Muscle of back (tissue), 3 donors: ENCODE measurements at regions not wholly inside any gene's neighbourhood (a gene's known extent, or its start where the extent isn't known, plus 50 kb on each side); places are given as distances from the start of the nearest gene placed in this dataset.

Experiments used
- DNase-seq, 3 donors: peaks; one replicate each; pipeline versions ENCODE4 v3.0.0 to v3.0.0-alpha.2; 2013

DNA sequence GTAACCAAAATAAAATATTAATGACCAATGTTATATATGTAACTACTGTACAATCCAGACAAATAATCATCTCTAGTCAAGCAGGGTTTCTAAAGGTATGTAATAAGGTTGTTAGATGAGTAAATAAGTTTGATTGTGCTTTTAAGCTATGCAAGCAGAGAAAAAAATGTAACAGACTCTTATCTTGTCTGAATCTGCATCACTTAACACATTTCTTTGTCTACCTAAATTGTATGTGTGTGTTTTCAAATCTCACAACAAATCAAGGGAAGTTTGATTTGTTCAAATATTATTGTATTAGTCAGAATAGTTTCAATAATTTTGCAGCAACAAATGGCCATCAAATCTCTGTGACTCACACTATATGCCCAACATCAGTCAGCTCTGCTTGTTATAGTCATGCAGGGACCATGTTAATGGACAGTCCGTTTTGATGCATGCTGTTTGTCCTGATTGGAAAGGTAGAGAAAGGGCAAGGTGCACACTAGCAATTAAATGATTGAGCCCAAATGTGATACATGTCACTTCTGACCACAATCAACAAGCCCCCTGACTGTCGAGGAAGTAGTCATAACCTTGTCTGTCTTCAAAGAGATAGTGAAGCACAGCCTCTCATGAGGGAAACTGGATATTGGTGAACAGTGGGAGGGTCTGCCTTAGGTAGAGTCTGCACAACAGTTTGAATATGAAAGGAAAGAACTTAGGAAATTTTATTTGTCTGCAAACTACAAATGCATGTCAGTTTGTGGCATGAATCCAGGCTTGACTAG, 349.4 kb upstream of the SATB1 start:
- DNase-seq = no peak

DNA sequence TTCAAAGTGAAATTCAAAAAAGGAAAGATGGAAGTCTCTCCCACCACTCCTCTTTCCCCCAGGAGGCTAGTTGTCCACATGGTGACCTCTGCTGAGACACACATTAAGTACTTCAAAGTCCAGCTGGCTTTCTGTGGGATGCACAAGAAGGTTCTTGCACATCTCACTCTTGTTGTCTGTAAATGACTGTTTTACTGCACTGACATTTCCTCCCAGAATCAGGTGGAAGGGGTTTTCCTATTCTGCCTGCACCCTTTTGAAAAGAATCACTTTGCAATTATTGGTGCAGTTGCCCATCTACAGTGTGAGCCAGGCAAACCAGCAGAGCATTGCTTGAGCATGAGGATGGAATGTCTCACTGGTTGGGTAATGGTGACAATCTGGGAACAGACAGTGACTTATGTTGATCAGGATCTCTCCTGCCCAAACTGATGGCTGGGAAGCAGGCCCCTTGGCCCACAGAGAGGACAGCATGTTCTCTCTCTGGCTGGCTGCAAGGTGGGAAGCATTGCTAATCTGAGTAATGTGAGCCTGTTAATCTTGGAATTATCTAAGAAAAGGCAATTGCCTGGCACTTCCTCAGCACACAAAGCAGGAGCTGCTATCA, 347.7 kb upstream of the SATB1 start:
- DNase-seq = no peak

DNA sequence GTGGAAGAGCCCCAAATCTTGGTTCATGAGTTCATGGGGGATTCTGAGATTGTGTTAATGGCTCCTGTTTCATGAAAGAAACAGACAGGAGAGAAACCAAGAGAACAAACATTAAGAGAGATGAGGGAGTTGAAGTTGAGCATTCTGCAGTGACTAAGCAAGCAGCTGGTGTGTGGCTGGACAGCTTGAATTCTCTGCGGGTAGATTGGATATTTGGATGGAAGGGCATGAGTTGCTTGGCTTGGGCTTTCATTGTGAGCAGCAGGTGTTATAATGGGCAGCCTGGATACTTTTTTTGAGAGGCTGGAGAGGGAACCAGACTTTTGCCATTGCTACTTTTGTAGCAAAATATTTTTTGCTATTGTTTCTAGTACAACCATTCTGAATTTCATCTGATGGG, 346.8 kb upstream of the SATB1 start:
- no peak for DNase-seq

DNA sequence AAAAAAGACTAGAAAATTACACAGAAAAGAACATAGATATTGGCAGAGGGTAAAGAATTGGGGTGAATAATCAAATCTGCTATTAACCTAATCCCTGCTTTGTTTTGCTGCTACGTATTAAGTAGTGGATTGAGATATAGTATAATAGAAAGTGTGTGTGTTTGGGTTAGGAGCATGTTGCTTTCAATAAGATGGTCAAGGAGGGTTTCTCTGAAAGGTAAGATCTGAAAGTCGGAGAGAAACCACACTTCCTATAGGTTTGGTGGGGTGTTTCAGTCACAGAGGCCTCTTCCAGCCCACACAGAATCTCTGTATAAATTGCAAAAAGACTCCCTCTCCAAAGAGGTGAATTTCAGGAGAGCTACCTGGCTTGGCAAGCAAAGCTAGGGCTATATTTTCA, 345.7 kb upstream of the SATB1 start:
- no peak for DNase-seq

DNA sequence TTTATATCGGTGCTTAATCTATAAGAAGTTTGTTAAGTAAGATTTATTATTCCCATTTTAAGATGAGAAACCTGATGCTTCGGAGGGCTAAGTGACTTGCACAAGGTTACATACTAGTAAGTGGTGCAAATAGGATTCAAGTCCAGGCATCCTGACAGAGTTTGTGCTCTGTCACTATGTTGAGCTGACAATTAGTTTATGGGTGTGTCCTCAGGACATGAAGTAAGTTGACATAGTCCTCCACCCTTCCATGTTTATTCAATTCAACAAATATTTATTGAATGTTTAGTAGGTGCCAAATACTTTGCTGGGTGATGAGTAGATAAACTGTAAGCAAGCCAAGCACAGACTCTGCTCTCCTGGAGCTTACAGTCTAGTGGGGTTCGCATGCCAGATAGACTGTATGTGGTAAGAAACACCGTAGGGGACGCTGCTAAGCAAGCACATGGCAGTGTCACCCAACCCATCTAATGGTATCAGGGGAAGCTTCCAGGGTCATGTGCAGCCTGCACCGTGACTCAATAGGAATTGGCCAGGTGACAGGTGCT, 342.7 kb upstream of the SATB1 start:
- DNase-seq = no peak

DNA sequence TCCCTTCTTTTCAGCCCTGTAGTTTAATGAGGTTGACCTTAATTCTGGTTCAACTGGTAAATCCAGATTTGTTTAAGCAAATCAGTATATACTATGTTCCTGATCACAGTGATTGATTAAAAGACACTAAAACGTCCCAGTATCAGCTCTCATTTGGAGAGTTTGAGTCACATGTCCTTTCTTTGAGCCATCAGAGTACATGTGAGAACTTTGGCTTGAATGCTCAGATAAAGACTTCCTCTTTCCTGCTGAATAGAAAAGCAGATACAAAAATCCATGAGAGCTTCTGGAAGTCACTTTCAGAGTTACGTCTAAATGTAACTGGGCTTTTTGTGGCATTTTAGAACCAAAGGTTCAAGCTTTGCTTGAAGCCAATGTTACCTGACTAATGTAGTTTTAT, 341.8 kb upstream of the SATB1 start:
- DNase-seq = no peak

DNA sequence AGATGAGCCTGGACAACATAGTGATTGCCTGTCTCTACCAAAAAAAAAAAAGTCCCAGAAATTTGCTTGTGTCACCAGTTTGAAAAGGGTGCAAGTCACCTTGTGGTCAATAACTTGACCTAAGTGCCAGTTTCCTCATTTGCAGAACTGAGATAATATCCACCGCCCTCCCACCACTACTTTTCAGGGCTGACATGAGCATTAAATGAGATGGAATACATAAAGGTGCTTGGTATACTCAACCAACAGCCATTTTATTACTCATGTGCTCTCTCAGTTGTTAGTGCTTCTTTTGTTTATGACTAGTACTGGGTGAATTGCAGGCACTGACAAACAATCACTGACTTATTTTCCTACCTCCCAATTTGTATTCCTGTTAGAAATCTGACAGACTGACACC, 340.5 kb upstream of the SATB1 start:
- DNase-seq = no peak

DNA sequence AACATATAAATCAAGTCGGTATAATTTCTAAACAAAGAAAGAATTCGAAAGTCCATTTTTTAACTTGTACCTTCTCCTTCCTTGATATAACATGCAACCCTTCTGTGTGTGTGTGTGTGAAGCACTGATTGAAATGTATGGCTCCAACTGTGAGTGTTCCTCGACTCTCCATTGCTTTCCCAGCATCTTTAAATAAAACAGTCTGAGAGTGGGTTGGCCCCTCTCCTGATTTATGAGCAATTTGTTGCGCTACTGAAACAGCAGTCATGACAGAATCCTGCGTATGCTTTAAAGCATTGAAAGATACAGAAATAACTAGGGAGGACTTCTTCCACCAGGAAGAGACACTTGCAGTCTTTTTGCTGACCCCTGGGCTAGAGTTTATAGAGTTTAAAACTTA, 340.0 kb upstream of the SATB1 start:
- DNase-seq = no peak

DNA sequence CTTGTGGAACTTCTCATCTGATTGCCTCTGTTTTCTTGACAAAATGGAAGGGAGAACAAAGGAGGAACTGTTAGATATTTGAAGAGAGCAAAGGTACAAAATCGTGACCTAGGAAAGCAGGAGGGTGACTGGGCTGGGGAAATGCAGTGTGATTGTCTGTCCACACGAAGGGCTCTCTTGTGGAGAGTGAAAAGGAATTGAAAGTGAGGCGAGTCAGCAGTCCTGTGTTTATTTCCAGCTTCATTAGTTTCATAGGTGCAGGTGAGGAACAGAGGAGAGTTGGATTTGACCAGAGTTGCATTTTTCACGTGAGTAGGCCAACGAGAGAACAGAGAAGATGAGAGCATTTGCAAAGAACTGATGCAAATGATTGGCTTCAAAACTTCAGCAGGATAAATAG, 336.4 kb upstream of the SATB1 start:
- DNase-seq = no peak

DNA sequence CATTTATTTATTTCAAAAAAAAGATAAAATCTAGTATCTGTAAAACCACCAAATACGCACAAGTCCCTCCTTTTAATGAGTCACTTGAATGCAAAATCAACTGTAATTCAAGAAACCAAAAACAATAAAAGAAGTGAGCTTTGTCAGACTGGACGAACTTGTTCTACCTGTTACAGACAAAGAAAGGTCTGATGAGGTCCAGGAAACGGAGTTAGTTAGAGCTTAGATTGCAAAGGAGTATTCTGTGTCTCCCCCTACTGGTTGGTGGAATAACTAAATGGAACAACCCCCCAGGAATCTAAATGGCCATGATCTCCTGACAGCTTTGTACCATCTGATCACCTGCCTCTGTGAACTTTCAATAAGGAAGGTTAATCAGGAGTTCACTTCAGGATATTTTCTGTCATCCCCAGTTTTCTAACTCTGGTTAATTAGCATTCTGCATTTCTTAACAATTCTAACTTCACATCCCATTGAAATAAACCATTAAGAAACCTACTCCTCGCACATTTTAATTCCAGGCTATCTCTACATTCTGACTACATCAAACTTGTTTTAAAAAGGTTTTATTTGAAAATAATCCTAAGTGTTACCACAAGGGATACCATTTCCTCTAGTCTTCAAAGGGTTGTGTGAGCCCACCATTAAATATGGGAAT, 333.0 kb upstream of the SATB1 start:
- DNase-seq = peak; percentile 8 to 41 (median 22)

DNA sequence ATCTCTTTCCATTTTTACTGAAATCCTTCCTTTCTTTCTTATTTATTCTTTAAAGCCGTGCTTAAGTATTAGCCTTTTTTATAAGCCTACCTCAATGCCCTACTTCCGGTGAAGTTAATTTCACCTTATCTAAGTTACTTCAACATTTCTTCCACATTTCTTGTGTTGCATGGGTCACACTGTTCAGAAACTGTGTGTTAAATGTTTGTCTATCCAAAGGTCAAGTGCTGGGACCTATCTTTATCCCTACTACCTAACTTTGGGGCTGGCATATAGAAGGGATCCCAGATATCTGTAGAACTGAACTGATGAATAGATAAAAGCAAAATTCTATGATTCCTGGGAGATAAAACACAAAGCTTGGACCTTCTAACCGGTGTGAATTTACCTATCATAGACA, 332.3 kb upstream of the SATB1 start:
- no peak for DNase-seq

DNA sequence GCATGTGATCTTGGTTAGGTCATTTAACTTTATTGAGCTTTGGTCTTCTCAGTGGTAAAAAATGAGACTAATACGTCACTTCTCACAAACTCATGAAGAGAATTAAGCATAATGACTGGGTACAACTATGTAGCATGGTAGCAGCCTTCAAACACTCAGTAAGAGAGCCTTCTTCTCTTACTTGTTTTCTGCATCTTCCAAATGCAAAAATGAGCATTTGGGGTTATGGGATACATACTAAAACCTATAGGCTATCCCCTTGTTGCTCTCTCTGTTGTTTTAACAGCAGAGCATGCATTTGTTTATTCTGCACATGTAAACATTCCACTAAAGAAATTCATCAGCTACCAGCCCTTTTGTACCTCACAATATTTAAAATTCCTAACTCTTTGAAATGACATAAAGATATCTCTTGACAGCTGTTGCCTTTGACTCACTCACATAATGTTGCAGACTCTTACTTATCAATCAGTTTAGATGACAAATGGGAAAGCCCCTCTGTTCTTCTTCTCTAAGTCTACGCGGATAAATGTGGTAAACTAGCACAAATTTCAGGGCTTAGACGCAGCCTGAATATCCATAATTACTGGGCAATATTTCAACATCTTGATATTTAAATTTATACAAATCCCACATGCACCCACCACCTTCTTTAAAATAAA, 327.3 kb upstream of the SATB1 start:
- DNase-seq = no peak

DNA sequence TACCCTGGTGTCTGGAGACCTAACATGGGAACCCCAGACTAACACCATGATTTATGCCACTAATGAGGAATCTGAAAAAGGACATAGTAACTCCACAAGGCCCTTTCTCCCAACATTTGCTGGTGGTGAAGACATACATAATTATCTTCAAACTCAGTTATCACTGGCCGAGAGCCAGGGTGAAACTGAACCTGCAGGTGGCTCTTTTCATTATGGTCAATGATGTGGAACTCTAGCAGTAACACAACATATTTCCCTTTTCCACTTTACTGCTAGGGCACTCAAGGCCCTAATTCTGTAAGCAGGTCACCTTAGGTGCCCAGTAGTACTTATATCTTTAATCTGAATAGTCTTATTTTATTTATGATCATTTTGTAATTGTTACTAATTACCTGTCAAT, 326.4 kb upstream of the SATB1 start:
- no peak for DNase-seq

DNA sequence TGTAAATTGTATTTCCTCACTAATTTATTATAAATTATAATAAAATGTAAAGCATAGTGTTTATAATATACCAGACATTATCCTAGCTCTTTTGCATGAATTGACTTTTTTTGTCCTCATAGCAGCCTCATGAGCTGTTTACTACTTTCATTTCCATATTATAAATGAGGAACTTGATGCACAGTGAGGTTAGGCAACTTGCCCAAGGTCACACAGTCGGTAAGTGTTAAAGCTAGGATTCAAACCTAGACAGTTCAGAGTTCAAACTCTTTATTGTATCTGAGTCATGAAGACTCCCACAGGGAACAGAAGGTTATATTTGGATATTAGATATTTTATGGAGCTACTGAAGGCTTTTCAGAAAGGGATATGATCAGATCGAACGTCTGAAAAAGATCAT, 322.2 kb upstream of the SATB1 start:
- no peak for DNase-seq

DNA sequence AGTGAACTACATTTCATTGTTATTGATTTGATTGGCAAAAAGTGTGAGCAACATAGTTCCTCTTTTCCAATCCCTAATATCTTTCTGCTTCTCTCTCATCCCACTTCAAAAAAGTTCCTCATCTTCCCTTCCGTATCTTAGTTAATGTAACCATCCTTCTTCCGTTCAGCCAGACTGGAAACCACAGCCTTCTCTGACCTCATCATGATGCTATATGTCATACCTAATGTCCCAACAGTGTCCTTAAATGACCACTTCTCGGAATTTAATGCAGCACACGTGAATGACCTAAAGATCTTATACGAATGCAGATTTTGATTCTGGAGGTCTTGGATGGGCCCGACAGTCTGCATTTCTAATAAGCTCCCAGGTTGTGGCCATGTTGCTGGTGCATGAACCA, 320.3 kb upstream of the SATB1 start:
- peak in 1 of 3 donors; percentile 11 for DNase-seq

DNA sequence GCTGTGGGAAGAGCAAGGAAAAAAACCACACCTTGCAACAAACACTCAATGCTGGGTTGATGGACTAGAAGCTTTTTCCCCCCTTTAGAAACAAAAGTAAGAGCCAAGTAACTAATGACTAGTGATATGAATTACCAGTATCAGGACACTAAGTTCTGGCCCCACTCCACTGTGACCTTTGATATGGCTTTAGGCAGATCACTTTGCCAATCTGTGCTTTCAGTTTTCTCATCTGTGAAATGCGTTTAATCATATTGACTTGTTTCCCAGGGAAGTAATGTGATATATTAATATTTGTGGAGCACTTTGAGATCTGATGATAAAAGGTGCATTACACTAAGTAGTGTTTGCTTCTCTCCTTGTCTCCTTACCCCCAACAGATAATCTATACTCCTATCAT, 319.3 kb upstream of the SATB1 start:
- no peak for DNase-seq

DNA sequence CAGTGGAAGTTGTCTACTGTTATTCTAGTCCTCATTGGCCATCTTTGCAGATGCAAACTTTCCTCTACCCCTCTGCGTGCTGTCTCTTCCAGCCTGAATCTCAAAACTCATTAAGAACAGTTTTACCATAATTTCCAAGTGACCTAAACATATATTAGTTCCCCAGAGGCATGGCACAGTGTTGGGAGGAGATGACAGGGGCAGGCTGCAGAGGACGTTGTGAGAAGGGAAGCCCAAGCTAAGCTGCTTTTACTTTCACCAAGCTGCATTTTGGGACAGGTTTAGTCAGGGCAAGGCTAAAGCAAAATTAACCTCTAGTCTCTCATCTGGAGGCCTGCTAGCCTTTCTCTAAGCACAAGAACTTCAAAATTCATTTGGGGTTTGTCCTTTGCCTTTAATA, 318.6 kb upstream of the SATB1 start:
- no peak for DNase-seq

DNA sequence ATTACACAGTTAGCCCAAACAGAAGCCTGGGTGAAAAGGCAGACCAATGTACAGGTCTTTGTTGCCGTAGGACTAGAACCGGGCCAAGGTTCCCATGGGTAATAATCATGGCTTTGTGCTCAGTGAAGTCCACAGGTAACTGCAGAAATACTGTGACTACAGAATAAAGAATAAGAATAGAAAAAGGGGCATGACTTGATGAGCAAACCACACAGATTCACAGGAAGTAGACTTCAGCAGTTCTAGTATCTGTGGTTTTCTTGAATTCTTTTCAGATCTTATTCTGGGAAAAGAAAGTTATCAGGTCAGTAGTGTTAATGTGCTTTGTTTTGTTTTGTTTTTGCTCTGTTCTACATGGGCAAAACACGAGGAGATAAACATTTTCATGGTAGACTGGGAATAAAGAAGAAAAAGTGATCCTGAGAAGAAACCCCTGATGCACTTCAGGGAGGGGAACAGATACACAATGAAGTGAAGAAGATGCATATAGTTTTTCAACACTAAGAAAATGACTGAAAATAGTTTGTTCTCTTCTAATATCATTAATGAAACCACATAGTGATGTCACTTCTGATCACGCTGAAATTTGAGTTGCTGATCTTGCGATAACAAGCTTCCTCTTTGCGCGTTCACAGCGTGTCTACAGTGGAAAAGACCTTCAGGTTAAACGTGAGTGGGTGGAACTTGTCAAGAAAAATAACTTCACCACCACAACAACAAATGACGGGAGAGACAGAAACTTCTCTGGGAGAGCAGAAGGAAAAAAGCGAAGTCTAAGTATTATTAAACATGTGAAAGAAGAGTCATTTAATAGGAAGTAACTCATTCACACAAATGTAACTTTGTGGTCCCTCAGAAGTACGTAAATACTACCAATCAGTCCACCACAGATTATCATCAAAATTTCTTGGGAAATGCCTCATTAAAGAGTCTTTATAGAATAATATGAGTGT, 315.8 kb upstream of the SATB1 start:
- DNase-seq = peak in 1 of 3 donors; percentile 13

DNA sequence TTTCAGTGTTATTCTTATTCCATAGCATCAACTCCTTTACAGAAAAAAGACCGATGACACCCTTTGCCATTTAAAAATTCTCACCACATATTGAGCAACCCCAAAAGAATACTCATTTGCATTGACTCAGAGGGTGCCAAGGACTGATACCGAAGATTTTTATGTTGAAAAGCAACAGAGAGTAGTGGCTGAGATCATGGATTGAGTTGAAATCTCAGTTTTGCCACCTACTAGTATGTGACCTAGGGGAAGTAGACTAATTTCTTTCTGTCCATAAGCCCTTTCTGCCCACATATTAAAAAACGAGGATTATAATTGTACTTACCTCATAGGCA, 313.9 kb upstream of the SATB1 start:
- DNase-seq = no peak

DNA sequence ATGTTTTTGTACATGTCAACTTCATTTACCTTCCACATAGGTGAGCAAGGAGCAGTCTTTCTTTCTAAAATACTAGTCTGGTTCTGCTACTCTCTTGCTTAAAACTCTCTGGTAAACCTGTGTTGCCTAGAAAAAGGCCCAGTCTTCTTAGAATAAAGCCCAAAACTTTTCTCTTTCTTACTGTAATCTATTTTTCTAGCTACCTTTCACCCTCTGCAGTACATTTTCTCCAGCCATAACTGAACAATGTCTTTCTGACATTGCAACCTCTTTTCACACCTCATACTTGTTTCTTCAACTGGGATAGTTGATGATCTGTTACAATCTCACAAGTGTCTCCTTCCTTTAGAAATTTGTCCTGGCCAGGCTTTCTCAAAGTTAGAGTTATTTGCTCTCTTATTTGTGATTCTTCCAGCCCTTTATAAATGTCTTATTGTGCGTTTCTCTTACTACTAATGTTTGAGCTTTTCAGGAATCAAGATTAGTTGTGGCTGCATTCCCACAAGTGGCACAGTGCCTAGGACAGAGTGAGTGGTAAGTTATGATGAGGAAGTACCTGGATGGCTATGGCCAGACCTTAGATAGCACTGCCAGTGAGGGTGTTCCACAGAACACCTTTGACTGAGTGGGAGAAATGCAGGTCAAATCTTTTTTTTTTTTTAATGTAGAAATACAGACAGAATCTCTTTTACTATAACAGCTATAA, 313.4 kb upstream of the SATB1 start:
- no peak for DNase-seq

DNA sequence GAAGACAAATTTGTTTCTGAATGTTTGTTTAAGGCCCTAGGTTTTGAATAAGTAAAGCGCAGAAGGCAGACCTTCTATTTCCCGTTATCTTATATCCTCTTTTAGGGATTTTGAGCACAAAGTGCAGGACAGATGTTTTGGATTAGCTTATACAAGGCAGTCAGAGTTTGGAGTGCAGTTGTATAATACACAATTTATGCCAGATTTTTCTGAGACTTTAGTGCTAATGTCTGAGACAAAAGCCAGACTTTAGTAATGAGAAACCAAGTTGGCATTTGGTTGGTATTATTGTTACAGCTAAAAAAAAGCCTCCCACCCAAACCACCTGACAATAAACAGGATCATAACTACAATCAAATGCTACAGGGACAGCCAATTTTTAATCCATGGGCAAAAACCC, 309.9 kb upstream of the SATB1 start:
- peak; percentile 17 to 70 (median 36) for DNase-seq
